GM21515 (cell line): ENCODE measurements at regions not wholly inside any gene's neighbourhood (a gene's known extent, or its start where the extent isn't known, plus 50 kb on each side); places are given as distances from the start of the nearest gene placed in this dataset.

ENCODE experiments used
- ATAC-seq: cut with Tn5 transposase; IDR thresholded peaks from one replicate; pipeline ENCODE4 v1.9.1; 2021; ENCODE audit not compliant: unreplicated experiment

GRCh38 chr7:155963356-155963755, 151.1 kb upstream of the SHH start:
- no peak for ATAC-seq

DNA sequence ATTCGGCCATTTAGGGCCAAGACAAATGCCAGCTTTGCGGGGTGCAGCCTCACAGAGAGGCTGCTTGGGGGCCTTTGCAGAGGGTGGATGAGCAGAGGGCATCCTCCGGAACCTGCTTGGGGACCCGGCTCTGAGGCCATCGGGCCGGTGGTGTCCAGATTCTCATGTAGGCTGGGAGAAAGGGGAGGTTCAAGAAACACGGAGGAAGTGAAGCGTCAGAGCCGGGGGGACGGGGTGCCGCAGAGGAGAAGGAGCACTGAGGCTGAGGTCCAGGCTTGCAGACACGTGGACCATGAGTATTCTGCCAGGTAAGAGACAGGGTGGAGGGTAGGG, 150.7 kb upstream of the SHH start:
- no peak for ATAC-seq

GRCh38 chr7:155962191-155962967, 150.1 kb upstream of the SHH start:
- ATAC-seq: no peak

DNA sequence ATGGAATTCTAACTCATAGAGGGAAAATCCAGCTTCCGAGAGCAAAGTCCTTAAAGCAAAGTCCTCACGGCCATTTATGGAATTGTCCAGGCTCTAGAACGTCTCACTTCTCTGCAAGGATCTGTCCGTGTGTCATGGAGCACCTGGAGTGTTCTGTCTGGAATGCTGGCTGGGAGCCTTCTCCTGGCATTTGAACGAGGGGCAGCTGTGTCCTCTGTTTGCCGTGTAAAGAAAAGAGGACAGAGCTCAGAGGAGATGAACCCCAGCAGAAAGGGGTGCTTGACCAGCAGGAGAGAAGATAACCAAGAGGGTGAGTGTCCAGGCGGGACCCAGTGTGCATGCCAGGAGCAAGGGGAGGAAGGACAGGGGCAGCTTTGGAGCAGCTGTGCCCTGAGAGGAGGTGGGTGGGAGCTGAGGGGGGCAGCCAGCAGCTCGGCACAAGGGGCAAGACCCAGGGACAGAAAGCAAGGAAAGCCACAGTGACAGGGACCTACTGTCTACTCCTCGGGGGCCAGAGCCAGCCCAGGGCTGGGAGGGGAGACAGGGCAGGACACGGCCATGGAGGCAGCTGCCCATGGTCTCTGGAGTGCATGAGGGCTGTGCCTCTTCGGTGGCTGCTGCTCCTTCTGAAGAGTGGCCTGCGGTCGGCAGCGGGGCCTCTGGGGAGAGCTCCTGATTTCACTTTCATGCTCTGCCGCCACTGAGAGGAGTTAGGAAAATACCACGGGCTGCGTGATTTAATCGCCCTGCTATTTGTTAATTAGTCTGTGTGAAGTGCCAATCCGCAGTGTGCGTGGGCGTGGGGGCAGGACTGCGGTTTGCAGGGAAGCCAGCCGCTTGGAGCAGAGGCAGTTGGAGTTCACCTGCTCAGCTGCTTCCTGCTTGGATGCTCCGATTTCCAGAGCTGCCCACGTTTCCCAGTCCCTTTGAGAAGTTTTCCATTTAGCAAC, 149.3 kb upstream of the SHH start:
- ATAC-seq: no peak

GRCh38 chr7:155959894-155960293, 147.6 kb upstream of the SHH start:
- no peak for ATAC-seq

- ATAC-seq: no peak
These were observed 144.7 kb upstream of the SHH start for GRCh38 chr7:155956977-155957376.

DNA sequence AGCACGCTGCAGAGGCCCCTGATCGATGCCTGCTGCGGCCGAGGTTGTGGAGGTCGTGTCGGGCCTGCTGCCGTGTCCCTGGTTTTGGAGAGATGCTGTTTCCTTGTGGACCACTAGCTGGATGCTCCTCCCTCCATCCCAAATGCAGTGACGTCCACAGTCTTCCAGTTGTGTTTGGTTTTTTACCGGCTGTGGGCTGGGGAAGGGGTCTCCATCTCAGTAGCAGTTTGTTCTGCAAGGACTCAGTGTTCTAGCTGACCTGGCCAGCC, 143.0 kb upstream of the SHH start:
- no peak for ATAC-seq

DNA sequence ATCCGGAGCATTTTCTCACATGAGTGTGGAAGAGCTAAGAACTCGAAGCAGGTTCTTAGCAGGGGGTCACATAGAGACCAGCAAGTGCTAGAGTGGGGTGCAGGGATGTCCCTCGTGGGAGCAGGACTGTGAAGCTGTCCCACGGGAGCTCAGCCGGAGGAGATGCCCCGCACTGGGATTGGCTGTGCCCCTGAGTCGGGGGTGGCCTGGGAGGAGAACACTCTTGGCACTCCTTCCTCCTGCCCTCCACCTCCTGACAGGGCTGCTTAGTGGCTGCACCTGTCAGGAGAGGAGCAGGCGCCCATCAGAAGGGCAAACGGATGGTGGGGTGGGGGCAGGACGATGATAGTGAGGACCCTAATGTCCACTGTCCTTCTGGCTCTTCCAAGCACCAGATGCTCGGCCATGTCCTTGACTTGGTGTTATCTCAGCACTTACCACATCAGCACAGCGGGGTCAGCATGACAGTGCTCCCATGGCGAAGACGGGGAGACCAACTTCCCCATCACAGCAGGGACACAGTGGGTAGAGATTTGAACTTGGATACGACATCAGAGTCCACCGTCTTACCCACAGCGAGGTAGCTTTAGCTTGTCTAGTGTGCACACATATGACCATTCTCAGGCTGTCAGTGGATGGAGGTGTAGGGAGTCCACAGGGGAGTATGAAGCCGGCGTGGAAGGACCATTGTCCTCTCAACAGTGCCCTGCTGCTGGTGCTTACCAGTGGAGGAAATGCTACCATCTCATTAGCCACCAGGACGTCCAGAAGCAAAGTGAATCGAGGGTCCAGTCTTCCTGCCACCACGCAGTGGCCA, 142.5 kb upstream of the SHH start:
- no peak for ATAC-seq

- ATAC-seq: no peak
These were observed 141.7 kb upstream of the SHH start for GRCh38 chr7:155953781-155954549.

DNA sequence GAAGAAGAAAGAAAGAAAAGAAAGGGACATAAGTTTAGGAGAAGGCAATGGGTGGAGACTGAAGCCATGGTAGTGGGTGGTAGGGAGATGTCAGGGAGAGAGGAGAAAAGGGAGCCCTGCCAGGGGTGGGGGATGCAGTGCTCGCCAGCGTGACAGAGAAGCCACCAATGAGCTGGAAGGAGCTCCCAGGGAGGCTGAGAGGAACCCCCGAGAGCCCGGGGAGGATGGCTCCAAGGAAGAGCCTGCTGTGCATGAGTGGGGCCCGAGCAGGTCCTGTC, 141.2 kb upstream of the SHH start:
- no peak for ATAC-seq

DNA sequence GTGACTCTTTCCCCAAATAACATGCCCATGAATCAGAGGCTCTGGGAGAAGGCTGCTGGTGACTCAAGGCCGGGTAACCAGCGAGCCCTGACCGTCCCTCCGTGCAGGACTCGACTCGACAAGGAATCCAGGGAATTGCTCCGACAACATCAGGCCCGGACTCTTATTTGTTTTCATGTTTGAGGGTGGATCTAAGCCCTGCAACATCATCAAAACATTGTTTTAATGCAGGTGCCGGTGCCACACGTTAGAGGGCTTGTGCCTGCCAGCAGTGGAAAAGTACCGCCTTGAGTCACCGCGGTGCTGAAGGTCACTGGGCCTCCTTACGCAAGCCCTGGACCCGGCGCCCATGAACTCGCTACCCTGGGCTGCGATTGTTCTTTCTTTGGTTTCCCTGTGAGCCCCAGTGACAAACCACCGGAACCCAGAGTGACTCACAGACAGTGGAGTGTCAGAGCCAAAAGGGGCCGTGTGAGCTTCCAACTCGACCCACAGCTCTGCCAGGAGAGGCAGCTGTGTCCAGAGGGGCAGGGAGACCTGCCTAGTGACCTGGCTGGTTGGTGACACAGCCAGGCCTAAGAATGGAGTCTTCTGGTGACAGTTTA, 139.4 kb upstream of the SHH start:
- no peak for ATAC-seq

DNA sequence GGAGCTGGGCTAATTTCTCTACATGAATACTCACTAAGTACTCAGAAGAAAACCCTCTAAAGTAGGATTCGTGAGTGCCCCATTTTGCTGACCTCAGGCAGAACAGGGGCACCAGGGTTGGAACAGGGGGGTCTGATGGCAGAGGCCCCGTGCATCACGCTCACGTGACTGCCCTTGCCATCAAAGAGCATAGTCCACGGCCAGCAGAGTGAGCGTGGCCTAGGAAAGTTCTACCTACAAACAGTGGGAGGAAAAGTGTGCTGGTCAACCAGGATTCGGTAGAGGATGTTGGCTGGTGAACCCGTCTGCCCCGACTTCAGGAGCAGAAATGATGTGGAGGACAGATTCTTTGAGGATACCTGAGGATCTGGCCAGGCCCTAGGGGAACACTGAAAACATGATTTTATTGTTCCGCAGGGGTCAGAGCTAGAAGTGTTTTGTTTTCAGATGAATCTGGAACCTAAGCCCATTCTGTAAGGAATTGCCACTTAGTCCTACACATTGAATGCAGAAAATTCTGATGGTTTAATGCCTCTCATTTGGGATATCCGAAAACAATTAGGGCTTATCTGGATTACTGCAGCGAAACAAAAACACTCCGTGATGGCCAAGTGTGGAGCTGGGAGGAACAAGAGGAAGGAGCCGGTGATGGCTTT, 138.8 kb upstream of the SHH start:
- no peak for ATAC-seq

GRCh38 chr7:155948845-155949244, 136.6 kb upstream of the SHH start:
- no peak for ATAC-seq

DNA sequence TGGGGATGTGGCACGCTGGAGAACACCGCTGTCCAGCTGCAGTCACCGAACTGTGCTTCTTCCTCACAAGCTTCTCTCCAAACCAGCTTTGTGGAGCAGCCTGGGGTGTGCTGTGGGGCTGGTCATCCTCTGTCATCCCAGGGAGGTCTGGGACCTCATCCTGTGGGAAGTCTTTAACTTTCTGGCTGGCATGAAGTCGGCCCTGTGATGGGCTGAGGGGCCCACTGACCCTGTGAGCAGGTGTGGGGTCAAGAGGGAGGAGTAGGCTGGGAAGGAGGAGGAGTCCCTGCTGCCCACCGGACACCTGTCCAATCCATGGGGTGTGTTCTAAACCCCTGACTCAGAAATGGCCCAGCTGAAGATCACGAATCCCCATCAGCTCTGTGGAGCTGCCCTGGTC, 136.2 kb upstream of the SHH start:
- ATAC-seq: no peak

DNA sequence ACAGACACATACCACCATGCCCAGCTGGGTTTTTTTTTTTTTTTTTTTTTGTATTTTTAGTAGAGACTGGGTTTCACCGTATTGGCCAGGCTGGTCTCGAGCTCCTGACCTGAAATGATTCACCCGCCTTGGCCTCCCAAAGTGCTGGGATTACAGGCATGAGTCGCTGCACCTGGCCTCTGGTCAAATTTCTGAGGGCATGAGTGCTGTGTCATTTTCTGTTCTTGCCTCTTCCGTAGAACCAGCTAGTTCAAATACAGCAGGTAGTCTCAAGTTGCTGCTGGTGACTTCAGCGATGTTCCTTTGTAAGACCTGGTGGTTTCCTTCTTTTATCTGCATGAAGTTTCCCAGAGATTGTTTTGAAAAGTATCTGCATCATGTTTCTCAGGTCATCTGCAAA, 134.8 kb upstream of the SHH start:
- no peak for ATAC-seq

DNA sequence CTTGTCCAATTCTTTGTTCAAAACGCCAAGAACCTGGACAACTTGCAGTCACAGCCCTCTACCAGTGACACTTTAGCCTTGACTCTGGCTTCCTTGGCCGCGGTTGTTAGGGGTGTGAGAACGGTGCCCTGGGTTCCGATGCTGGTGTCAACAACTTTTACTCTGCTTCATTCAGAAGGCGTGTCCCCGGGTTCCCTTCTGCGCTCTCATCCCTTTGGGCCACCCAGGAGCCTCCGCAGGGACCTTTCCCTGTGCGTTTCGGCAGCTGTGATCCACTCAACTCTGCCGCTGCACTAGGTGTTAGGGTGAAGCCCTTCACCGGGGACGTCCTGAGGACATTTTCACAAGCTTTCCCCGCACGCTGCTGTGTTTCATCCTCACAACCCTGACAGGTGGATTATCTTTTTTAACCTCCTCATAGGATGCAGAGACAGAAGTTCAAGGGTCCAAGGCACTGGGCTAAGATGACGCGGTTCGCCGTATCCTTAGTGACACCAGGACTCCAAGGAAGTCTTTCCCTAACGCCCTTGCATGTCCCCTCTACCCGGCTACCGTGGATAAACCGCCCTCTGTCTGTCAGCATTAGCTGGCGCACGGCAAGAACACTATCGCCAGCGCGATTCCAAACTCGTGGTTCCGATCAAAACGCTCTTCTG, 133.5 kb upstream of the SHH start:
- no peak for ATAC-seq

GRCh38 chr7:155944901-155945300, 132.6 kb upstream of the SHH start:
- ATAC-seq: no peak

DNA sequence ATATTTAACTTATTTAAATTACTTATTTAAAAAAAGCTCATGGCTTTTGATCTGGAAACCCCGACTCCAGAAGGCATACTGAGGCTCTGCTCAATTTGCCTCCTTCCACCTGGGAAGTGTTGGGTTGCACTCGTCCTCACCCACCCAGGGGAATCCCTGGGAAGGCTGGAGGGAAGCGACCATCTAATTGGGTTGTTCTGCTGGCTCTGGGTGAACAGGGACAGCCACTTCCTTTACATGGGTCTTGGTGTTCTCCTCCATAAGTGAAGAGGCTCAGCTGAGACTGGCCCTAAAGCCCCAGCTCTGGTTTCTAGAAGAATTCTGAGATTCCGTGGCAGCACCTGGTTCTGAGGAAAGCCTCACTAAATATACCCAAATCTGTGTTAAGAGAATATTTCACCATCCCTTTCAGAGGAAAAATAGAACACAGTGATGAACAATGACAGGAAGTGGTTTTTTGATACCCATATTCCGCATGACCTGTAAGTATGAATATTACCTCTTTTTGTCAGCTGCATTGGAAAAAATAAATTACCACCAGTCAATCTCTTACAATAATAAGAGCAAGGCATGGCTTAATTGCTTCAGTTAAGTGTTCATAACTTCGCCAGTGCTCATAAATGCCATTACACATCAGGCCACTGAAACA, 131.1 kb upstream of the SHH start:
- no peak for ATAC-seq

- ATAC-seq: no peak
These were observed 130.1 kb upstream of the SHH start for GRCh38 chr7:155942226-155942950.
